HCT116 (cell line): ENCODE measurements at regions not wholly inside any gene's neighbourhood (a gene's known extent, or its start where the extent isn't known, plus 50 kb on each side); places are given as distances from the start of the nearest gene placed in this dataset.

Experiments
- ATAC-seq: fragments of 200-7000 bp; cut with Tn5 transposase; 2 replicates; pipeline ENCODE4 v1.9.1; 2020; ENCODE audit warnings: mild to moderate bottlenecking, moderate library complexity
- BruUV-seq: library from RNA; stranded (reverse); fragments of 400-500 nt; replicated peaks from 2 replicates; lab custom pipeline; 2021; lab: Mats Ljungman, UMichigan
- CTCF ChIA-PET: fragments of 300-600 bp; sonication (Branson Sonifier 250); formaldehyde crosslinking; loops from one replicate; lab custom pipeline; 2021; ENCODE audit warnings: antibody characterized with exemption; lab: Charles Lee
- POLR2A ChIA-PET: fragments of 300-600, 350-600 bp; sonication (Branson Sonifier 250); formaldehyde crosslinking; loops from one replicate; lab custom pipeline; 2021; ENCODE audit warnings: antibody characterized with exemption; lab: Charles Lee
- RAD21 ChIA-PET, 2 experiments: fragments of 300-600 bp; sonication (Branson Sonifier 250); formaldehyde crosslinking; loops; one replicate each; lab custom pipeline; 2023; ENCODE audit warnings: low total read pairs in 2 of 2; ENCODE audit not compliant: uncharacterized antibody in 2 of 2, unreplicated experiment in 2 of 2, low non-redundant PET in 1 of 2; lab: Charles Lee
- DNase-seq: peaks from one replicate; pipeline ENCODE4 v3.0.0-alpha.2; 2010; ENCODE audit warnings: low read depth, low spot score
- H2AFZ ChIP-seq: fragments of 200-600 bp; shearing (Covaris generic), sonication (generic); 2 replicates; pipeline ENCODE4 v1.6.1; 2017; ENCODE audit warnings: low read depth, mixed run types, mixed read lengths, antibody characterized with exemption, low read length; ENCODE audit not compliant: poor library complexity, severe bottlenecking
- H3K27ac ChIP-seq: 2 replicates; pipeline ENCODE4 v1.5.1; 2012; ENCODE audit warnings: low read depth, low read length
- H3K27me3 ChIP-seq: fragments of 200-600 bp; sonication (generic); 2 replicates; pipeline ENCODE4 v1.6.1; 2016; ENCODE audit warnings: mixed run types, low read length, mixed read lengths; ENCODE audit not compliant: insufficient read depth
- H3K36me3 ChIP-seq, 2 experiments: fragments of 200-500 bp in 1 of 2; fragments of 200-600 bp in 1 of 2; sonication (Bioruptor generic) in 1 of 2; sonication (generic) in 1 of 2; 2 replicates each; pipeline versions ENCODE4 v1.5.1 to v1.6.1; 2014 to 2016; ENCODE audit warnings: low read length in 2 of 2, inconsistent platforms in 1 of 2, mixed read lengths in 1 of 2, mixed run types in 1 of 2; ENCODE audit not compliant: insufficient read depth in 2 of 2, control insufficient read depth in 1 of 2
- H3K4me1 ChIP-seq, 2 experiments: fragments of 200-600 bp in 1 of 2; sonication (generic) in 1 of 2; 2 replicates each; pipeline versions ENCODE4 v1.5.1 to v1.6.1; 2012 to 2017; ENCODE audit warnings: low read length in 2 of 2, inconsistent platforms in 1 of 2, mild to moderate bottlenecking in 1 of 2, mixed read lengths in 1 of 2, mixed run types in 1 of 2, moderate library complexity in 1 of 2; ENCODE audit not compliant: insufficient read depth in 2 of 2, control insufficient read depth in 1 of 2
- H3K4me2 ChIP-seq: fragments of 200-600 bp; sonication (generic); 2 replicates; pipeline ENCODE4 v1.6.1; 2017; ENCODE audit warnings: mixed run types, low read length, mixed read lengths
- H3K4me3 ChIP-seq, 2 experiments: fragments of 200-600 bp in 1 of 2; sonication (generic) in 1 of 2; replicated peaks in 1 of 2; 2 replicates each; pipeline ENCODE4 v1.5.1; 2011 to 2016; ENCODE audit warnings: low read length in 2 of 2, control low read depth in 1 of 2, low read depth in 1 of 2, mild to moderate bottlenecking in 1 of 2, mixed read lengths in 1 of 2, mixed run types in 1 of 2
- H3K79me2 ChIP-seq: fragments of 200-600 bp; sonication (generic); 2 replicates; pipeline ENCODE4 v1.6.1; 2017; ENCODE audit warnings: mild to moderate bottlenecking, mixed run types, low read length, moderate library complexity, mixed read lengths; ENCODE audit not compliant: insufficient read depth
- H3K9ac ChIP-seq: fragments of 200-600 bp; sonication (generic); 2 replicates; pipeline ENCODE4 v1.6.1; 2016; ENCODE audit warnings: low read length, mixed read lengths
- H3K9me2 ChIP-seq: fragments of 200-600 bp; sonication (generic), shearing (Covaris generic); 2 replicates; pipeline ENCODE4 v1.6.1; 2017; ENCODE audit warnings: mixed run types, mild to moderate bottlenecking, moderate library complexity; ENCODE audit not compliant: insufficient read depth
- H3K9me3 ChIP-seq, 2 experiments: fragments of 200-500 bp in 1 of 2; fragments of 200-600 bp in 1 of 2; sonication (Bioruptor generic) in 1 of 2; sonication (generic) in 1 of 2; 2 replicates each; pipeline ENCODE4 v1.6.1; 2014 to 2017; ENCODE audit warnings: low read length in 2 of 2, mixed read lengths in 2 of 2, inconsistent platforms in 1 of 2, low read depth in 1 of 2, mild to moderate bottlenecking in 1 of 2, mixed run types in 1 of 2, moderate library complexity in 1 of 2; ENCODE audit not compliant: control insufficient read depth in 1 of 2, insufficient read depth in 1 of 2
- H4K20me1 ChIP-seq: fragments of 200-600 bp; sonication (generic), shearing (Covaris generic); 2 replicates; pipeline ENCODE4 v1.6.1; 2017; ENCODE audit warnings: mixed run types, mild to moderate bottlenecking, moderate library complexity; ENCODE audit not compliant: insufficient read depth
- CEBPB ChIP-seq: IDR thresholded peaks from 2 replicates; pipeline ENCODE4 v1.6.1; 2012; ENCODE audit warnings: low read depth
- ELF1 ChIP-seq: IDR thresholded peaks from 2 replicates; pipeline ENCODE4 v1.6.1; 2012; ENCODE audit warnings: low read depth, borderline replicate concordance
- MAX ChIP-seq: IDR thresholded peaks from 2 replicates; pipeline ENCODE4 v1.6.1; 2012
- RAD21 ChIP-seq: IDR thresholded peaks from 2 replicates; pipeline ENCODE4 v1.6.1; 2012; ENCODE audit warnings: low read depth, mild to moderate bottlenecking
- YY1 ChIP-seq: IDR thresholded peaks from 2 replicates; pipeline ENCODE4 v1.6.1; 2011; ENCODE audit warnings: low read length, low read depth, moderate library complexity, mild to moderate bottlenecking; ENCODE audit not compliant: insufficient replicate concordance; ENCODE audit errors: extremely low read depth
- intact Hi-C: fragments of 100-400 bp; cut with micrococcal nuclease; formaldehyde crosslinking; loops from 2 replicates; pipeline ENCODE4 v1.10.0; 2022
- TF ChIP-seq, protein P1 (sequence below), 3 experiments: fragments of 200-600 bp in 1 of 3; sonication (generic) in 1 of 3; IDR thresholded peaks in 2 of 3; conservative IDR thresholded peaks in 1 of 3; 2 replicates each; pipeline ENCODE4 v1.5.1; 2012 to 2017; ENCODE audit warnings: low read depth in 2 of 3, low read length in 2 of 3, antibody characterized with exemption in 1 of 3, borderline replicate concordance in 1 of 3, control low read depth in 1 of 3, mild to moderate bottlenecking in 1 of 3, mixed read lengths in 1 of 3, mixed run types in 1 of 3, moderate library complexity in 1 of 3; ENCODE audit not compliant: insufficient read depth in 1 of 3

DNA sequence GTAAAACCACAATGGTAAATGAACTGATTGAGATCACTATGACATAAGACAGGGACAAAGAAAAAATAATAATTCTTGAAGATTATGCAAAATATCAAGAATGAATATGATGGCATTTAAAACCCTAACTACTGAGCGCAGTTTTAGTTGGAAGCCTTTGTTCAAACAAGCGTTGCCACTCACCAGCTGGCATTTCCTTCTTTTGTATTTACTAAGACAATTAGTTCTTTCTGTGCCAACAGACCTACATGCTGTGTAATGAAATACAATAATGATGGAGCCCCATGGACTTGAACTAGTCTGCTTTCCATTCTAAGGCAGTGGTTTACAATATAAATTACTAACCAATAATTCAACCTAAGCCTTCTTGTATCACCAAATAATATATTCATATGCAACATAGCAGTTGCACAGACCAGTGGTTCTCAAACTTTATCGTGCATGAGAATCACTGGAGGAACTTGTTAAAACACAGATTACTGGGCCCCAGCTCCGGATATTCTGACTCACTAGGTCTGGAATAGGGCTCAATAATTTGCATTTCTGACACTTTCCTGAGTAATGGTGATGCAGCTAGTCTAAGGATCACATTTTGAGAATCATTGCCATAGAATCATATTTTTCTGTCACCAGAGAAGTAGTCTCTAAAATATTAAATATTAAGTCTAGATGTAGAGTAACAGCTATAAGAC lies 196.4 kb upstream of the MAGEB18 start:
- H3K4me2 ChIP-seq, result no peak overlapping the region
- no peaks in the 10 kb centered on the region for H3K36me3 ChIP-seq
- ChIA-PET CTCF (no interaction called here), POLR2A (no interaction called here), RAD21 (no interaction called here)
- no peak overlapping the region for H3K4me3 ChIP-seq
- H3K9me2 ChIP-seq, result no peaks in the 10 kb centered on the region
- no peak for DNase-seq
- no peaks in the 10 kb centered on the region for H3K79me2 ChIP-seq
- no peak overlapping the region for H2AFZ ChIP-seq
- TF ChIP-seq CEBPB, result no peak
- TF ChIP-seq MAX, result no peak
- BruUV-seq, result no TSS peak
- no peak overlapping the region for H3K27ac ChIP-seq
- H4K20me1 ChIP-seq, result no peaks in the 10 kb centered on the region
- intact Hi-C loops, result no loop called here
- no peaks in the 10 kb centered on the region for H3K9me3 ChIP-seq
- no peaks in the 10 kb centered on the region for H3K27me3 ChIP-seq
- no peak for ATAC-seq
- H3K9ac ChIP-seq, result no peak overlapping the region
- H3K4me1 ChIP-seq, result no peaks in the 10 kb centered on the region

- Histone ChIP-seq H3K27me3 (no peaks in the 10 kb centered on the region), H3K4me3 (no peak overlapping the region), H3K9me3 (no peaks in the 10 kb centered on the region), H3K9ac (no peak overlapping the region), H3K9me2 (no peaks in the 10 kb centered on the region), H4K20me1 (no peaks in the 10 kb centered on the region), H3K4me2 (no peak overlapping the region), H3K4me1 (no peaks in the 10 kb centered on the region), H3K36me3 (no peaks in the 10 kb centered on the region), H3K27ac (no peak overlapping the region), H3K79me2 (no peaks in the 10 kb centered on the region), H2AFZ (no peak overlapping the region)
- BruUV-seq, result no TSS peak
- TF ChIP-seq RAD21, result peak; percentile 24; the same call in 1 of the 2 replicates
- no peak for TF ChIP-seq CEBPB
- TF ChIP-seq ELF1, result no peak
- TF ChIP-seq, protein P1, sequence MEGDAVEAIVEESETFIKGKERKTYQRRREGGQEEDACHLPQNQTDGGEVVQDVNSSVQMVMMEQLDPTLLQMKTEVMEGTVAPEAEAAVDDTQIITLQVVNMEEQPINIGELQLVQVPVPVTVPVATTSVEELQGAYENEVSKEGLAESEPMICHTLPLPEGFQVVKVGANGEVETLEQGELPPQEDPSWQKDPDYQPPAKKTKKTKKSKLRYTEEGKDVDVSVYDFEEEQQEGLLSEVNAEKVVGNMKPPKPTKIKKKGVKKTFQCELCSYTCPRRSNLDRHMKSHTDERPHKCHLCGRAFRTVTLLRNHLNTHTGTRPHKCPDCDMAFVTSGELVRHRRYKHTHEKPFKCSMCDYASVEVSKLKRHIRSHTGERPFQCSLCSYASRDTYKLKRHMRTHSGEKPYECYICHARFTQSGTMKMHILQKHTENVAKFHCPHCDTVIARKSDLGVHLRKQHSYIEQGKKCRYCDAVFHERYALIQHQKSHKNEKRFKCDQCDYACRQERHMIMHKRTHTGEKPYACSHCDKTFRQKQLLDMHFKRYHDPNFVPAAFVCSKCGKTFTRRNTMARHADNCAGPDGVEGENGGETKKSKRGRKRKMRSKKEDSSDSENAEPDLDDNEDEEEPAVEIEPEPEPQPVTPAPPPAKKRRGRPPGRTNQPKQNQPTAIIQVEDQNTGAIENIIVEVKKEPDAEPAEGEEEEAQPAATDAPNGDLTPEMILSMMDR (IDR thresholded peaks at IDR 0.05 in 2 of 3, conservative IDR thresholded peaks at IDR 0.05 in 1 of 3; ENCODE audit: borderline replicate concordance in 1 of 3, insufficient read depth in 1 of 3, low read depth in 2 of 3, low read length in 2 of 3), result peak in 2 of 3 experiments; percentile 23 to 38; a peak in 1 of 6 replicates
- TF ChIP-seq YY1, result no peak
- RAD21 ChIA-PET, result no interaction called here
- POLR2A ChIA-PET, result no interaction called here
- no peak for ATAC-seq
- CTCF ChIA-PET, result no interaction called here
- intact Hi-C loops, result loop anchor here (10.0 kb wide), 1 partner anchor 244 kb away; no protein-coding TSS in a partner anchor
- DNase-seq, result no peak
Observed at GRCh38 chrX:25968920-25969319, 169.2 kb upstream of the MAGEB18 start.
